GM23338 (cell line): ENCODE measurements at regions not wholly inside any gene's neighbourhood (a gene's known extent, or its start where the extent isn't known, plus 50 kb on each side); places are given as distances from the start of the nearest gene placed in this dataset.

ENCODE experiments used
- CREB1 ChIP-seq: fragments of 250-450 bp; sonication (Bioruptor Pico); IDR thresholded peaks from 2 replicates; pipeline ENCODE4 v1.5.0; 2020; ENCODE audit warnings: low read depth, mild to moderate bottlenecking, moderate library complexity
- CTCF ChIP-seq, 2 experiments: fragments of 200-600 bp in 1 of 2; sonication (generic) in 1 of 2; conservative IDR thresholded peaks; 2 replicates each; pipeline versions ENCODE4 v1.5.1 to v1.6.1; 2016 to 2017; ENCODE audit warnings: antibody characterized with exemption in 2 of 2, low read depth in 2 of 2, mild to moderate bottlenecking in 2 of 2, moderate library complexity in 1 of 2
- ETS1 ChIP-seq: IDR thresholded peaks from 2 replicates; pipeline ENCODE4 v1.6.1; 2016; ENCODE audit warnings: antibody characterized with exemption
- EZH2 ChIP-seq: fragments of 200-600 bp; sonication (generic); IDR thresholded peaks from one replicate; pipeline ENCODE4 v1.8.0; 2017; ENCODE audit warnings: antibody characterized with exemption, mild to moderate bottlenecking, low read depth; ENCODE audit not compliant: unreplicated experiment
- EZH2phosphoT487 ChIP-seq: fragments of 200-600 bp; sonication (generic); IDR thresholded peaks from one replicate; pipeline ENCODE4 v1.8.1; 2018; ENCODE audit warnings: antibody characterized with exemption; ENCODE audit not compliant: unreplicated experiment
- JUNB ChIP-seq: IDR thresholded peaks from one replicate; pipeline ENCODE4 v1.6.1; 2016; ENCODE audit warnings: antibody characterized with exemption; ENCODE audit not compliant: unreplicated experiment
- NANOG ChIP-seq: IDR thresholded peaks from 2 replicates; pipeline ENCODE4 v1.6.1; 2016; ENCODE audit warnings: antibody characterized with exemption, borderline replicate concordance
- POLR2AphosphoS5 ChIP-seq: IDR thresholded peaks from 2 replicates; pipeline ENCODE4 v1.6.1; 2016; ENCODE audit warnings: antibody characterized with exemption, low read depth
- REST ChIP-seq: IDR thresholded peaks from one replicate; pipeline ENCODE4 v1.6.1; 2018; ENCODE audit warnings: antibody characterized with exemption; ENCODE audit not compliant: unreplicated experiment
- STAT1 ChIP-seq: IDR thresholded peaks from one replicate; pipeline ENCODE4 v1.6.1; 2016; ENCODE audit warnings: antibody characterized with exemption; ENCODE audit not compliant: unreplicated experiment
- ZNF114 ChIP-seq: fragments of 250-450 bp; sonication (Bioruptor Pico); IDR thresholded peaks from 2 replicates; pipeline ENCODE4 v1.5.0; 2020; ENCODE audit warnings: mild to moderate bottlenecking, moderate library complexity
- ZNF331 ChIP-seq: fragments of 250-450 bp; sonication (Bioruptor Pico); IDR thresholded peaks from 2 replicates; pipeline ENCODE4 v1.5.0; 2020; ENCODE audit warnings: low read depth, mild to moderate bottlenecking, moderate library complexity
- ZNF462 ChIP-seq: fragments of 250-450 bp; sonication (Bioruptor Pico); IDR thresholded peaks from 2 replicates; pipeline ENCODE4 v1.5.0; 2020; ENCODE audit warnings: mild to moderate bottlenecking, moderate library complexity

GRCh38 chr21:38567970-38568360, 69.7 kb upstream of the ERG start:
- TF ChIP-seq CTCF (conservative IDR thresholded peaks at IDR 0.05; ENCODE audit: low read depth in 2 of 2) (no peak), POLR2AphosphoS5 (no peak), EZH2 (no peak), CREB1 (no peak), REST (no peak), EZH2phosphoT487 (no peak), ZNF331 (CRISPR knock-in tag) (no peak), ETS1 (no peak), JUNB (no peak), ZNF114 (CRISPR knock-in tag) (no peak), NANOG (no peak), STAT1 (no peak), ZNF462 (CRISPR knock-in tag) (no peak)
